Neural progenitor cell (in vitro differentiated cells): ENCODE measurements at regions not wholly inside any gene's neighbourhood (a gene's known extent, or its start where the extent isn't known, plus 50 kb on each side); places are given as distances from the start of the nearest gene placed in this dataset.

Experiments
- CTCF ChIP-seq: fragments of 200-600 bp; sonication (generic); IDR thresholded peaks from 2 replicates; pipeline ENCODE4 v1.5.1; 2017; ENCODE audit warnings: antibody characterized with exemption, mild to moderate bottlenecking
- EZH2 ChIP-seq: fragments of 200-600 bp; sonication (generic); IDR thresholded peaks from 2 replicates; pipeline ENCODE4 v1.6.1; 2017; ENCODE audit warnings: antibody characterized with exemption, mild to moderate bottlenecking, moderate library complexity

- TF ChIP-seq CTCF (no peak), EZH2 (no peak)
Observed at GRCh38 chr10:59047180-59047579, 129.3 kb upstream of the PHYHIPL start.
